NCI-H82 treated with DMSO at 0.1 percent for 48 hours (cell line): ENCODE measurements at regions not wholly inside any gene's neighbourhood (a gene's known extent, or its start where the extent isn't known, plus 50 kb on each side); places are given as distances from the start of the nearest gene placed in this dataset.

Source experiments
- DNase-seq: peaks from one replicate; lab custom pipeline; 2025; ENCODE audit not compliant: unreplicated experiment; lab: John Stamatoyannopoulos, UW

DNA sequence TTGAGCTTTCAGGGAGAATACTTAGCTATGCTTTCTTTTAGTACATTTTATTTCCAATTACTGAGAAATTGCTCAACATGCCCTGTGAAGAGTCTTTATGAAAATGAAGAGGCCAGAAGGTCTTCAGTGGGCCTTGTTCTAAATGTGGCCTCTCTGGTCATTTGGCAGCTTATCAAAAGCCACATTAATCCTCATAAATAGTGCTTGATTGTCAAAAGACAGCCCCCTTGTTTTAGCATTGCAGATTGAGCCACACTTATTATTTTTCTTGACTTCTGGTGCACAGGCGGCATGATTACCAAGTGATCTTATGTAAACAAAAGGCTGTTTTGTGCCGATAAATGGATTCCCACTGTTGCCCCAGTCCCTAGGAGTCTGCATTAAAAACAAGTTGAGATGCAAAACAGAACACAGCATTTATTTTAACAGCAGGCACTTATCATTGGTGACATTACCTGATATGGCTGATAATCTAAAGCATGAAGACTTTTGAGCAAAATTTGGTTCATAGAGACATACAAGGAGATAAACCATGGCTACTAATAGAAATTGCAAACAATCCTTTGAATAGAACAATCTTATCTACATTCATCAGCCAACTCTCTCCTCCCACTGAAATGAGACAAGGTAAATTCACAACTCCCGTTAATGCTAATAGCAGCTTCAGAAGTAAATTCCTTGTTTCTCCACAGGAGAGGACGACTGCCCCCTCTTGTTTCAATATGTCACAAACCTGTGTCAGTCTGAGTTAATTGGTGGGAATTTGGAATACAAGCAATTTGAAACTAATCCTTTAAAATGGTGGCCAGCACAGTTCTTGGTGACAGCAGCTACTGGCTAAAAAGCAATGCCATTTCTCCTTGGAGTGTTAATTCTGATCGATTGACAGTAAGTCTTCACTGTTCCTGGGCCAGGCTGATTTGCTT lies 194.3 kb downstream of the NSUN3 start:
- DNase-seq: no peak

DNA sequence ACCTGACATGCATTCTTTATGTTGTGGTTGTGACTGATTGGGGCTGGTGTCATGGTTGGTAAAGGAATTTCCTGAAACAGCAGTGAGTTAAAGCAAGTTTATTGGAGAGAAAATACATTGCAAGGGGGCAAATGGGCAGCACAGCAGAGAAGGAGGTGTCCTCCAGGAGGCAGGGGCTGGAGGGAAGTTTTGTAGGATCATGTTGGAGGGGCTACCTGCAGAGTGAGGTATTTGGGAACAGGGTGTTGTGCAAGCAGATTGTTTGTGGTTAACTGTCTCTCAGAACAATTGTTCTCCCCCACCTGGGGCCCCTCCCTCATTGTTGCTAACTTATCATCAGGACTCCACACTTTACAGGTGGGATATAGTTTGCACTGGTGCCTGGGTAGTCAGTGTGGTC lies 196.0 kb downstream of the NSUN3 start:
- DNase-seq: no peak

DNA sequence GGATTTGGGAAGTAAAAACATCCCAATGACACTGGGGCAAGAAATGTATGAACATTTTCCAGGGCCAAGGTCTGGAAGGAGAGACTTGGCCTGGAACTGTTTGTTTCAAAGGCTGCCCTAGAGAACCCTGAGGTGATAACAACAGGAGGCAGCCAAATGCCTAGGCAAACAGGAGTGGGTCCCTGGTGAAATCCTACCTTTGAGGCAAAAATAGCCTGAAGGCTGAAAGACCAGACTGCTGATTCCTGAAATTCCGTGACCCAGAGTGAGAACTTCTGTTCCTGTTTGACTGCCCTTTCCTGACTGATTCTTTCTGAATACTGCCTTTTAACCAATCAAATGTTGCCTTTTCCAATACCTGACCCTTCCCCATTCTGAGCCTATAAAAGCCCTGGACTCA lies 196.4 kb downstream of the NSUN3 start:
- no peak for DNase-seq

DNA sequence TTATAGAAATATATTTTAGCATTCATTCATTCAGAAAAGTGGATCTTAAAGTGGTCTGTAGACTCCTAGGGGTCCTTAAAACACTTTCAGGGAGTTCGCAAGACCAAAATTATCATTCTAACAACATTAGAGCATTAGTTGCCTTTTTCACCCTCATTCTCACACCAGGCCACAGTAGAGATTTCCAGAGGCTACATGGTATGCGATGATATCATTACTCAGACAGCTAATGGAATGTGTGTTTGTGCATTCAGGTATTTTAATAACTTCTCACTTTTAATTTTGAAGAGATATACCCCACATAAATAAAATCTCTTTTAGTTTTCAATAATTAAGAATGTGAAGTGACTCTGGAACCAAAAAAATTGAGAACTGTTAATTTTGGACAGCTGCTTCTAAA lies 206.9 kb downstream of the NSUN3 start:
- no peak for DNase-seq

DNA sequence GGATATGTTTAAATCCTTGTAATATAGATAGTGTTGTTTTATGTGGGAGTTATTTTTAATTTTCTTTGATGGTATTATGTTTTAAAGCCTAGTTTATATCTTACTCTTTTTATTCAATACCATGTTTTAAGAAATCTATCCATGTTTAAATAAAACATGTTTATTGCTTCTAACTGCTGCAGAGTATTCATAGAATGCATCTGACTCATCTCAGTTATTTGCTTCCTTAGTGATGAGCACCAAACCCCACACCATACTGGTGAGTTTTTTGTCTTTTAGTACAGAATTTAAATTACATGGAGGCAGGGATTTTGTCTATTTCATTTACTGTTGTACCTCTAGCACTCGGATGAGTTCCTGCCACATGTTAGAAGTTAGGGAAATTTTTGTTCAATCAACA lies 209.2 kb downstream of the NSUN3 start:
- no peak for DNase-seq

DNA sequence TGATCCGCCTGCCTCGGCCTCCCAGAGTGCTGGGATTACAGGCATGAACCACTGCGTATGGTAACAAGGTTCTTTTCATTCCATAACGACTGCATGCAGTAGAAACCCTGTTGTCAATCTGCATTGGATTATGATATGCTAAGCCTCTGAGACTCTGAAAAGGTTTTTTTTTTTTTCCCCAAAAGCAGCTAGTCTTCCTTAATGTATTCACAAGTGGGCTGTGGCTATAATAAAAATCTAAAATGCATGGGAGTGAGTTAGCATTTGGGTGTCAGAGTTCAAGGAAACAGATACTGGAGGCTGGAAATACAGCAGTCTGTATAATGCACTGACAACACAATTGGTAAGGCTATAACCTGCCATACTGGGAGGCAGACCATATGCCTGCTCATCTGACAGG lies 218.1 kb downstream of the NSUN3 start:
- DNase-seq: no peak

DNA sequence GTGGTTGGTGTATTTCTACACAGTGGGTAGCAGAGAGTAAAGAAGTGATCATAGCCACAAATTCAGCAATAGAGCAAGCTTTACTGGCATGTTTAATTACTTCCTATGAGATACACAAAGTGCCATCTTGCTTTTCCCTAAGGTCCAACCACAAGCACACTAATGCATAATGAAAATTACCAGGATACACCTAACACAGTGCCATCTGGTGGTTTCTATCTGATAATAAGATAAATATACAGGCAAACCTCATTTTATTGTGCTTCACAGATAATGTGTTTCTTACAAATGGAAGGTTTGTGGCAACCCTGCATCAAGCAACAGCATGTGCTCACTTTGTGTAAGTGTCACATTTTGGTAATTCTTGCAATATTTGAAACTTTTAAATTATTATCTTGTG lies 223.0 kb downstream of the NSUN3 start:
- no peak for DNase-seq

DNA sequence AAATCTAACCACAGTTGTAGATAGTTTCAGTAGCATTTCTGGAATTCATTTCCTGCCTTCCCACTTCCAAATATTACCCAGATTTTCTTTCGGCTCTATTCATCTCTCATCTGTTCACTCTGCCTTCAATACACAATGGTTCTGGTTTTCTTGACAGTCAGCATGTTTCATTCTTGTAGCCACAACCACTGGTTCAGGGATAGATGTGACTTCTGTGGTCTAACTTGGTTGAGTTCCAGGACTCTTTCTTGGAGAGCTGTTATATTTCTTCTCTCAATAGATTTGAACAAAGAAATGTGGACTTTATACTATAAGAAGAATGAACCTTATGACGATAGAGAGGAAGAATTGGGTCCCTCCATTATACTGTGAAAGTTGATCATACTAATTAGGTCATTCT lies 228.8 kb downstream of the NSUN3 start:
- DNase-seq: no peak

DNA sequence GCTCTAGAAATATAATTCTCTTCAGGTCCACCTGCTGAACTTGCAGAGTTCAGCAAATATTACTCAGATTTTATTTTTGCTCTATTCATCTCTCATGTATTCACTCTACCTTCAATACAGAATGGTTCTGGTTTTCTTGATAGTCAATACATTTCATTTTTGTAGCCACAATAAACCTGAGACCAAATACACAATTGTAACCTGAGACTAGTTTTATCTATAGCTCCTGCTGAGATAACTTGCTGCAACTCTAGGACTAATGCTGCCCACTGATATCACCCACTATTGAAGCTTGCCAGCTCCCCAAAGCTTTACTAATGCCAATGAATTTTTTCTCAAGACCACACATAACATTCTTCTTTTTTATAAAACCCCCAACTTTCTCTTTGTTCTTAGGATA lies 229.3 kb downstream of the NSUN3 start:
- no peak for DNase-seq

DNA sequence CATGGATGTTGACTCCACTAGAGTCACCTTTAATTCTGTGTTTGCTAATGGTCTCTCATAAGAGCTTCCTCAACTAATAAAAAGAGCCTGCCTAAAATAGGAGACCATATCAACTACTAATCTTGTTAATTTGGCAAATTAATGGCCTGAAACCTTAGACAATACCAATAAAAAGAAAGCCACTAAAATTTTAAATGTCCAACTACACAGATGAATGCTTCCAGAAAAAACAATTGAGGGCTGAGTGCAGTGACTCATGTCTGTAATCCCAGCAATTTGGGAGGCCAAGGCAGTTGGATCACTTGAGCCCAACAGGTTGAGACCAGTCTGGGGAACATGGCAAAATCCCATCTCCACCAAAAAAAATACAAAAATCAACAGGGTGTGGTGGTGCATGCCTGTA lies 230.9 kb downstream of the NSUN3 start:
- no peak for DNase-seq

DNA sequence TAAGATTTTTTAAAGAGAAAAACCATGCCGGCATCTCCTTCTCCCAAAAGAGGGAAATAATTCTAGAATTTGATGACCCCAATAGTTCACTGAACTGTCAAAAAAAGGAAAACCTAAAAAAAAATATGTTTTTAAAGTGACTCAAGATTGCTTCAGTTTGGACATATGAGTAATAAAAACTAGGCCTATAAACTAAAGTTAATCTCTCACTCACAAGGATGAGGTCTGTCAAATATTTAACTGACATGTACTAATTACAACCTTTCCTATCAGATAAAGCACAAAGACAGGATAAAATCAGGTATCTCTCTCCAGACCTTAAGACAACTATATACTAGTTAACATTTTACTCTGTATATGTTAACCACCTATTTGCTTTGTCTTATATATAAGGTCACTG lies 231.9 kb downstream of the NSUN3 start:
- DNase-seq: no peak

DNA sequence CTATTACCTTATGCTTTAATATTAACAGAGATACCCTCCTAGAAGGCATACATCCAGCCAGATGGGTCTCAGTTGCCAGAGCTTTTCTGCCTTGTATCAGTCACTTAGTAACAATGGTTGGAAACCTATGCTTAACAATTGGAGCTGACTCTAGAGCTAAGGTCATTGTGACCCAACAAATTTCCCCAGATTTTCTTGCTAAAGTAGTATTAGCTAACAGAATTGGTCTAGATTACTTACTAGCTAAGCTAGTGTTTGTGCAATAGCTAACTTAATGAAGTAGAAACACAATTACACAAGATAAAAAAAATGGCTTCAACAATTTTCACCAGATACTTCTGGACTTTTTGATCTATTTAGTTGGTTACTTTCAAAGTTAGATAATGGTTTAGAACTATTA lies 236.9 kb downstream of the NSUN3 start:
- DNase-seq: no peak

DNA sequence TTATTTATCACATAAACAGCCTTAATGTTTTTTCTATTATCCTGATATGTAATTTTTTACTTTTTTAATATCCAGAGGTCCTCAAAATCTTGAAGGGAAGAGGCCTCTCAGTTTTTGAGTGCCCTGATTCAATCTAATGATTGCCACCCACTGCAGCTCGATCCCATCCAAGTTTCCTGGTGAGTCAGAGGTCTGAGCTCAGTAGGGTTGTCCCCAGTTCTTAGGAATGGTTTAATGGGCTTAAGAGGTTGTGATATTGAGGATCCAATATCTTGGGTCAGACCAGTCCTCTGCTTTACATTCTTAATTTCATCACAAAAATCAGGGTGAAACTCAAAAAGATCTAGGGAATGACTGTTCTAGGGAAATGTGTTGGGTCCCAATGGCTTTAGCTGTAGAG lies 238.5 kb downstream of the NSUN3 start:
- DNase-seq: no peak

DNA sequence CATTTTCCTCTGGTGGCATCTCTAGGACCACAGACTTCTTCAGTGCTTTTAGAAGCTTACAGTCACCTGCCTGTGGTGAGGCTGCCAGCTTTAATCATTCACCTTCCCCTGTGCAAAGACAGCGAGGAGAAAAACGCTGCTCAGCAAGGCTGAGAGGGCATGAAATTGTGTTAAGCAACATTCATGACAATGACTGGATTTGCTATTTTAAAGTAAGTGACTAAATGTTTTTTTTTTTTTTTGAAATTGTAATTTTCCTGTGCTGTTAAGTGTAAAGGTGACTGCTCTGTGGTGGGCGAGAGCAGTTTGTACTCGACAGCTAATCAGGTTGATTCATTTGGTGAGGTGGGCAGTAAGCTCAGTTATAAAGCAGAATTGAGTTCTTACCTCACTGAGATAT lies 240.4 kb downstream of the NSUN3 start:
- DNase-seq: no peak

DNA sequence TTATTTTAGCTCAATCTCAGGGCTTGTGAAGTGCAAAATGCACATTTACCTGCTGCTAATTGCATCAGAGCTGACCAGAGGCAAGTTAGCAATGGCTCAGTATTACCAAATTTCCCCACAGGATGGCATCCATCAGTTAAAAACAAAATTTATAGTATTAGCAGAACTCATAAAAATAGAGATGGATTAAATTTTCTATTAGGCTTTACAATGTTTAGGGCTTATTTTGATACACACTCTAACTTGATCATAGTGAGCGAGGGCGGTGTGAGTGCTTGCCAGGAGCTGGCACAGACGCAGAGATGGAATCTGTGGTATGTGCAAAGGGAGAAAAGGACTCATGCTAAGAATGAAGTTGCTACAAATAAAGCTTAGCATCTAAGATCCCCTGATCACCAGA lies 241.0 kb downstream of the NSUN3 start:
- DNase-seq: no peak

DNA sequence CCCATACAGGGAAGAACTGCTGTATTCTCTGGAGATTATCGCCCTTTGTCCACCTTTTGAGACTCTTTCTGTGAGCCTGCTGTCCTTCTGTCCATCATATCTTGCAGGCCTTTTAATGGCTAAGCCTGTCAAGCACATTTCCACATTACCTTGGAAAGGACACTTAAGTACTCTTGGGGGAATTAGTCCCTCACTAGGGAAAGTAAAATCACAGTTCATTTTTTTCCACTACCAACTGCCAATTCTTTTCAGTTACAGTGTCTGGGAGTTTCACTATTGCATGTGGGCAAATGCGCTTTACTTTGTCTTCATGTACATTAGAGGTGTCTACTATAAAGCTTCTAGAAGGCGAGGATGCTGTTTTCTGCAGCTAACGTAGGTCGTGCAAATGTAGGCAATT lies 242.1 kb downstream of the NSUN3 start:
- no peak for DNase-seq

DNA sequence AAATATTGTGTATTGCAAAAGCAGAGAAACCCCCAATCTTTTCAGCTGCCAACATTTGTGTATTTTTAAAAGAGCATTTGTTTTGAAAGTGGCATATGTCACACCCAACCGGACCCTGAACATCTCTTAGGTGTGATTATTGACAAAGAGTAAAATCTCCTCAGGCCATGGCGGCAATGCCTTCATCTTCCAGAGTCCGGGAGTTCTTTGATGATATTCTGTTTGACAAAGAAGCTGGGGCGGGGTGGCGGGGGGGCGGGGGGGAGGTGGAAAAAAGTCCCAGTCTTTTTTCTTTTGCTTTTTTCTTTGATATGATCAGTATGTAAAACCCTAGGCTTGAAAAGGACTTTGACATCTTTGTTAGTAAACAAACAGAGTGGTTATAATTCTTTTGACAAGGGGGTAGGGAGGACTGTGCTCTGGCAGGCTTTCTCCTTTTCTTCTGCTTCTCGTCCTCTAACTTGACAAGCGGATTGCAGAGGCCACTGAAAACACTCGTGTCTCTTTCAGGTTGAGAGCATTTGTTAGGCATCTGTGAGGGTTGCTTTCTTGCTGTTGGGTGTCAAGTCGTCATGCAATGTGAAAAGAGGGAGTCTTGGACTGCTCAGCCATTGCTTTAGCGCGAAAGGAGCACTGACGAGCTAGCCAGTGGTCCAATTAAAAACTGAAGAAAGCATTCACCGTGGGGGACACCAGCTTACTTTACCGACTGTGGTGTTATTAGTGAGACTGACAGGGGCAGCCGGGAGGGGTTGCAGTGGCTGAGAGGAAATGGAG lies 243.2 kb downstream of the NSUN3 start:
- no peak for DNase-seq

DNA sequence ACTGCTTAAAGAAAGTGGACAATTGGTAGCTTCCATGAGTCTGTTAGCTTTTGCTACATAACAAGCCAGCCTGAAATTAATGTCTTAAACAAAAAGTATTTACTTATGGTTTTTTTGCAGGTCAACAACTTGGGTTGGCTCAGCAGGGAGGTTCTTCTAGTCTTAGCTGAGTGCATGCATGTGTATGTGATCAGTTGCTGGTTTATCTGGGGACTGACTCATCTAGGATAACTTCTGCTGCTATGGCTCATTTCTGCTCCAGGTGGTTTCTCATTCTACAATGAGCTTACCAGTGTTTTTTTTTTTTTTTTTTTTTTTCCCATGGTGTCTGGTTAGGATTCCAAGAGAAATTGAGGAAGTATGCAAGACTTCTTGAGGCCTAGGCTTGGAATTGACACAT lies 244.7 kb downstream of the NSUN3 start:
- no peak for DNase-seq

DNA sequence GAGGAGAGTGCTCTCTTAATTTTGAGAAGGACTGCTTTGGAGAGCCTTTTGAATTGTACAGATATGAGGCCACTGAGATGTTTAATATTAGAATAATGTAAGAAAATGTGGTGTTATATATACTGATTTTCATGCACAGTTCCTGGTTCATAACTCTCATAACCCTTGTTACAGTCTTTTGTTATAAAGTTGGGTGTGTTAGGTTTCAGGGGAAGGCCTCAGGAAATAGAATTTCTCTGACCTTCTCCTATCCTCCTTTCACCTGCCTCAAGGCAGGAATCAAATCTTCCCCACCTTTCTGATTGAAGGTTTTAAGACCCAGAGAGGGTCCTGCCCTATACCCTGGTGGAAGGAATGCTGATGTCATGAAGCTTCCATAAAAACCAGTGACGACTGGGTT lies 245.9 kb downstream of the NSUN3 start:
- no peak for DNase-seq

DNA sequence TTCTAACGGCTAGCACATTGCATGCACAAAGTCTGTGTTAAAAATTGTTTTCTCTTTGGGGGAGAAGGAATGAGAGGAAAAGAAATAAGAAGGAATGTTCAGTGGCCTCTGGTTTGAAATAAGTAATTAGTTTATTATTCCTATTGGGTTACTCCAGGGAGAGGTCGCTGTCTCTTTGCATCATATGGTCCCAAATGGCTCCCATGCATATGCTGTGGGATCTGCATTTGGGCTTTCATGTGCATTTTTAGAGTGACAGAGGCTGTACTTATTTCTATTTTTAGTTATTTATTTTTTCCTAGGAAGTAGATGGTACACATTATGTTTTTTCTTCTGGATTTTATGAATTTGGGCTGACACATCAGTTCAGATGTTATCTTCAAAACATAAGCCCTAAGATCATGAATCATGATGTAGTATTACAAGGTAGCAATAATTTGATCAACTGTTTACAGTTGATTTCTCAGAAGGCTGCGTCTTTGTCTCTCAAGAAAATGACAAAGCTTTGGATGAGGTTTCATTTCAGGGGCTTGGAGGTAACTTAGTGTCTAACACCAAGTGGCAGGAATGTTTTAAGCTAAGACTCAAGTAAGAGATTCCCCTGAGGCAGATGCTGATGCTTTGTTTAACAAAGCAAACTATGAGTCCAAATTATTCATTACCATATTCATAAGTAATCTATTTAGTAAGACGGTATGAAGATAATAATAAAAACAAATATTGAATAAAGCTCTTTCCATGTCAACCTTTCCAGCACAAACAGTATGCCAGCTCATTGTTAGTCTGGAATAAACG lies 247.7 kb downstream of the NSUN3 start:
- no peak for DNase-seq

DNA sequence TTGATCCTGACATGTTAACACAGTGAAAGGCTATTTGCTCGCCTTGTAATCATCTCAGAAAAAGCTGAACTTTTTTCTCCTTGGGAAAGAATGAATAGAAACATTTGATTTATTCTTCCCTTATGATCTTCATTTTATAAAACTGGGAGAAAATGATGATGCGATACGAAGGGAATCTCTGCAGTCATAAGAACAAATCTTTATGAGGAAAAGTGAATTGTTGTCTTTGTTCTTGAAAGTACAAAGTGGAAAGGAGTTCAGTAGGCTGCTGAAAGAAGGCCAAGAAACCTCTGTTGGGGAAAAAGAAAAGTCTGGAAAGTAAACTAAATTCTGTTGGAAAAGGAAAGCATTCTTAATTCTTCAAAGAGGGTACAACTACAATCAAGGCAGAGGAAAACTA lies 248.8 kb downstream of the NSUN3 start:
- DNase-seq: no peak
